Testis (tissue), 2 donors: ENCODE measurements at regions not wholly inside any gene's neighbourhood (a gene's known extent, or its start where the extent isn't known, plus 50 kb on each side); places are given as distances from the start of the nearest gene placed in this dataset.

Experiments used
- DNase-seq: peaks from one replicate; pipeline ENCODE4 v3.0.0-alpha.2; 2019
- H3K27ac ChIP-seq, 2 donors: fragments of 200-600 bp; sonication (generic); one replicate each; pipeline ENCODE4 v1.5.1; 2019
- H3K27me3 ChIP-seq: fragments of 200-600 bp; sonication (generic); one replicate; pipeline ENCODE4 v1.5.1; 2019
- H3K36me3 ChIP-seq: fragments of 200-600 bp; sonication (generic); one replicate; pipeline ENCODE4 v1.5.1; 2017; ENCODE audit warnings: low read depth; ENCODE audit errors: missing control alignments
- H3K4me1 ChIP-seq: fragments of 200-600 bp; sonication (generic); one replicate; pipeline ENCODE4 v1.5.1; 2019
- H3K4me3 ChIP-seq, 2 donors: fragments of 200-600 bp; sonication (generic); one replicate each; pipeline ENCODE4 v1.5.1; 2017 to 2019
- H3K9me3 ChIP-seq: fragments of 200-600 bp; sonication (generic); one replicate; pipeline ENCODE4 v1.5.1; 2017
- POLR2A ChIP-seq: fragments of 450-650 bp; IDR thresholded peaks from one replicate; pipeline ENCODE4 v1.6.1; 2017; ENCODE audit warnings: antibody characterized with exemption, mild to moderate bottlenecking, moderate library complexity
- WGBS, 2 donors: methylation state at CpG; one replicate each; pipeline ENCODE4 v1.1.5; 2018; 5-methylcytosine and 5-hydroxymethylcytosine counted together
- intact Hi-C: fragments of 100-400 bp; cut with DNase I; formaldehyde crosslinking; loops from one replicate; pipeline ENCODE4 v1.15.1; 2023; ENCODE audit warnings: low total_unique reads
- TF ChIP-seq, protein P1 (sequence below), 3 experiments: fragments of 450-650 bp in 2 of 3; fragments of 200-600 bp in 1 of 3; sonication (generic) in 1 of 3; IDR thresholded peaks; one replicate each; pipeline ENCODE4 v1.5.1; 2016 to 2019; ENCODE audit warnings: antibody characterized with exemption in 3 of 3, mild to moderate bottlenecking in 2 of 3, moderate library complexity in 1 of 3

DNA sequence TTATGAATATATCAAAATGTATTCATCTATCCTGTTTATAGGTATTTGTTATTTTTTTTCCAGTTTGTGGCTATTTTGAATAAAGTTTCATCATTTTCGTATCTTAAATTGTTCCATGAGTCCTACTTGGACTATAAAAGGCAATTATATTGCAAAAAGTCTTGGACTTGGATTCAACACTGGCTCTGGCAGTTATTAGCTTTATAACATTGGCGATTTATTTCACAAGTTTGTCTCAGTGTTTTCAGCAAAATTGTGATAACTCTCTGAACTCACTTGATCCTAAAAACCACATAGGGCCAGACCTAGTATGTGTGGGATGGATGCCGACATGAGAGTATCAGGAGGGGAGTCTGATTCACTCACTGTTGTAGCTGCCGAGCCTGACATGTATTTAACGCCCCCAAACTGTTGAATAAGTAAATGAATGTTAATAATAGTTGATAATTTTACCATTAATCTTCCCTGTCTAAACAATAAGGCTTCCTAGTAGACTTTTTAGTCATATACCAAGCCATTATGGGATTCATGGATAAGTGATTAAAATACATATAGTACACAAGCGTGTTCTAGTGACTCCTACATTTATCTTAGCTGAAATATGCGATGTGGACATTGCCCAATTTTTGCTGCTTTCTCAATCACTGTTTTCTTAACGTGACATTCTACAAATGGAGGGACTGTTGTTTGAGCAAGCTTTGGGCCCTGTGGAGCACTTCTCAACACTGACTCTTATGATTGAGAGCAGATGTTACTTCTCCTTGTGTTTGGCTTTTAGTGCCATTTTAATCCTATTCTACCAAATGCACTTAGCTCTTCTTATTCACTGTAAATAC is 907.6 kb downstream of the EPHA4 start:
- H3K36me3 ChIP-seq: no peaks in the 10 kb centered on the region
- no peaks in the 10 kb centered on the region for H3K9me3 ChIP-seq
- no peak for TF ChIP-seq POLR2A
- TF ChIP-seq, protein P1, sequence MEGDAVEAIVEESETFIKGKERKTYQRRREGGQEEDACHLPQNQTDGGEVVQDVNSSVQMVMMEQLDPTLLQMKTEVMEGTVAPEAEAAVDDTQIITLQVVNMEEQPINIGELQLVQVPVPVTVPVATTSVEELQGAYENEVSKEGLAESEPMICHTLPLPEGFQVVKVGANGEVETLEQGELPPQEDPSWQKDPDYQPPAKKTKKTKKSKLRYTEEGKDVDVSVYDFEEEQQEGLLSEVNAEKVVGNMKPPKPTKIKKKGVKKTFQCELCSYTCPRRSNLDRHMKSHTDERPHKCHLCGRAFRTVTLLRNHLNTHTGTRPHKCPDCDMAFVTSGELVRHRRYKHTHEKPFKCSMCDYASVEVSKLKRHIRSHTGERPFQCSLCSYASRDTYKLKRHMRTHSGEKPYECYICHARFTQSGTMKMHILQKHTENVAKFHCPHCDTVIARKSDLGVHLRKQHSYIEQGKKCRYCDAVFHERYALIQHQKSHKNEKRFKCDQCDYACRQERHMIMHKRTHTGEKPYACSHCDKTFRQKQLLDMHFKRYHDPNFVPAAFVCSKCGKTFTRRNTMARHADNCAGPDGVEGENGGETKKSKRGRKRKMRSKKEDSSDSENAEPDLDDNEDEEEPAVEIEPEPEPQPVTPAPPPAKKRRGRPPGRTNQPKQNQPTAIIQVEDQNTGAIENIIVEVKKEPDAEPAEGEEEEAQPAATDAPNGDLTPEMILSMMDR (IDR thresholded peaks at IDR 0.05): no peak
- no peak overlapping the region for H3K27ac ChIP-seq
- intact Hi-C loops: no loop called here
- H3K4me1 ChIP-seq: no peaks in the 10 kb centered on the region
- DNase-seq: no peak
- 66 to 76% methylated on average over 8 of the region's 8 CpGs for WGBS, 2 donors
- H3K27me3 ChIP-seq: no peaks in the 10 kb centered on the region
- no peak overlapping the region for H3K4me3 ChIP-seq

DNA sequence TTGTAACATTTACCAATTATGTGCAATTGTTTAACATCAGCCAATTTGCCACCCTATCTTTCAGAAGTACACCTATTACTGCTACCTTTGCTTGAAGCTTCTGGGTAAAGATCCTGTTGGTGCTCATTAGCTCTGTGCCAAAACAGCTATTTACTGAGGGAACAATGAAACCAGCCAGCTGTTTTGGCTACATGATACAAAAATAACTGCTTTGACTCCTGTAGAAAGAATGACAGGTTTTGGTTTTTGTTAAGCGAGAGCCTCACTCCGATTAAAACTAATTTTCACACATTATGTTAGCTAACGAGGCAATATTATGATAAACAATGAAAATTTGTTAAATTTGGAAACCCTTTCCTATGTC is 907.0 kb downstream of the EPHA4 start:
- no peak for DNase-seq
- Histone ChIP-seq H3K4me1 (no peaks in the 10 kb centered on the region), H3K4me3 (no peak overlapping the region), H3K27ac (no peak overlapping the region), H3K9me3 (no peaks in the 10 kb centered on the region), H3K27me3 (no peaks in the 10 kb centered on the region), H3K36me3 (no peaks in the 10 kb centered on the region)
- intact Hi-C loops: no loop called here
- WGBS, 2 donors: 78 to 82% methylated on average over 3 of the region's 3 CpGs
- no peak for TF ChIP-seq POLR2A
- TF ChIP-seq, protein P1 (IDR thresholded peaks at IDR 0.05): no peak

GRCh38 chr2:220669324-220669723 is 902.8 kb downstream of the EPHA4 start:
- TF ChIP-seq, protein P1 (IDR thresholded peaks at IDR 0.05): no peak
- TF ChIP-seq POLR2A: no peak
- Histone ChIP-seq H3K27ac (no peak overlapping the region), H3K27me3 (no peaks in the 10 kb centered on the region), H3K9me3 (no peaks in the 10 kb centered on the region), H3K4me3 (no peak overlapping the region), H3K4me1 (no peaks in the 10 kb centered on the region), H3K36me3 (no peaks in the 10 kb centered on the region)
- 67 to 72% methylated on average over 4 of the region's 4 CpGs for WGBS, 2 donors
- DNase-seq: no peak
- intact Hi-C loops: no loop called here

- no peaks in the 10 kb centered on the region for H3K9me3 ChIP-seq
Measured at GRCh38 chr2:220670511-220670910, 901.6 kb downstream of the EPHA4 start.

More at GRCh38 chr2:220670511-220670910, 901.6 kb downstream of the EPHA4 start:
- TF ChIP-seq, protein P1 (IDR thresholded peaks at IDR 0.05): no peak
- no peak for TF ChIP-seq POLR2A
- intact Hi-C loops: no loop called here
- Histone ChIP-seq H3K27ac (no peak overlapping the region), H3K36me3 (no peaks in the 10 kb centered on the region), H3K4me3 (no peak overlapping the region), H3K4me1 (no peaks in the 10 kb centered on the region), H3K27me3 (no peaks in the 10 kb centered on the region)
- WGBS, 2 donors: 46 to 52% methylated on average over 5 of the region's 5 CpGs
- DNase-seq: no peak
